NCI-H82 treated with DMSO at 0.1 percent for 48 hours (cell line): ENCODE measurements at regions not wholly inside any gene's neighbourhood (a gene's known extent, or its start where the extent isn't known, plus 50 kb on each side); places are given as distances from the start of the nearest gene placed in this dataset.

Experiments used
- DNase-seq: peaks from one replicate; lab custom pipeline; 2025; ENCODE audit not compliant: unreplicated experiment; lab: John Stamatoyannopoulos, UW

DNA sequence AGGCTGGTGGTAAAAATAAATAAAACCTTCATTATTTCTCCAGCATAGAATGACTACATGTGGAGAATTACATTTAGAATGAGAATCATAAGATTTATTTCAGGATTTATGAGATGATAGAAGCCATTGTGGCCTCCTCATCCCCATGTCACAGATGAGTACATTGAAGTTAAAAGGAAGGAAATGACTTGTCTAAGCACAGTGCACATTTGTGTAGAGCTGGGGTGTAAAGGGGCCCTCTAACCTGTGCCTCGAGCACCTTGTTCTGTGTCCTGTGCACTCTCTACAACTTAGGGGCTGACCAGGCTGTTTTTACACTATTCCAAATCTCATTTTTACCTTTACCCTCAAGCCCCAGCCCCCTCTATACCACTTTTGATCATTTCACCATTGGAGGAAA lies 179.4 kb downstream of the RHOU start:
- DNase-seq: no peak

DNA sequence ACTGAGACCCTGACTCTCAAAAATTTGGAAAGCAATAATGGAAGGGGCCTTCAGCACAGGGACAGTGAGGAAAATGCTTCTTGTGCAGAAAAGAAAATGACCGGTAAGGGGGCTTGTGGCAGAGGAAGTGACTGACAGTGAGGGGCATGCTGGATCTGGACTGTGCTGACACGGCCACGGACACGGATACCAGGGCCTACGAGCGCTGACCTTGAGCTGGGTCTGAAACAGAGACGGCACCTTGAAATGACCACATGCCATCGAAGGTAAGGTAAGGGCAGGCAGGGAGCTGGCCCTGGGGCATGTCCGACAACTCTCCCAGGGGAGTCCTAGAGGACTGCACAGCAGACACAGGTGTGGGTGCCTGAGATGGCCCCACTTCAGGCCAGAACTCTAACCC lies 182.1 kb downstream of the RHOU start:
- no peak for DNase-seq

GRCh38 chr1:228917755-228918154 lies 182.5 kb downstream of the RHOU start:
- DNase-seq: no peak

- DNase-seq: no peak
Measured at GRCh38 chr1:228918335-228918734, 183.1 kb downstream of the RHOU start.

GRCh38 chr1:228919914-228920313 lies 184.6 kb downstream of the RHOU start:
- no peak for DNase-seq

DNA sequence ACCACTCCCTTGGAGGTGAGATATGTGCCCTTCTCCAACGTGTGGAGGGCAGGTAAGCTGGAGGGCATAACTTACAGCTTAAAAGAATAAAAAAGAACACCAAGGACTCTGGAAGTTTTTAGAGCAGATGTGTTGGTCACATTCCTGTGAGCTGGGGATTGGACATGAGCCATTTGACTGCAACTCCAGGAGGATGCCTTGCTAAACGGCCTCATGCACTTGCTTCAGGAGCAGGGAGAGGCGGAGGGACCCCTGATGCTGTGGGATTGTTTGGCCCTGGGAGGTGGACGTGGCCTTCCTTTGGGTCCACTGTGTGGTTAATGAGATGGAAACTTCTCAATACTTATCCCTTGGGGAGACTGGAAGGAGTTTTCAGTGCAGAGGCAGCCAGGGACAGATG lies 185.6 kb downstream of the RHOU start:
- DNase-seq: no peak

- no peak for DNase-seq
Measured at GRCh38 chr1:228921481-228921880, 186.2 kb downstream of the RHOU start.

DNA sequence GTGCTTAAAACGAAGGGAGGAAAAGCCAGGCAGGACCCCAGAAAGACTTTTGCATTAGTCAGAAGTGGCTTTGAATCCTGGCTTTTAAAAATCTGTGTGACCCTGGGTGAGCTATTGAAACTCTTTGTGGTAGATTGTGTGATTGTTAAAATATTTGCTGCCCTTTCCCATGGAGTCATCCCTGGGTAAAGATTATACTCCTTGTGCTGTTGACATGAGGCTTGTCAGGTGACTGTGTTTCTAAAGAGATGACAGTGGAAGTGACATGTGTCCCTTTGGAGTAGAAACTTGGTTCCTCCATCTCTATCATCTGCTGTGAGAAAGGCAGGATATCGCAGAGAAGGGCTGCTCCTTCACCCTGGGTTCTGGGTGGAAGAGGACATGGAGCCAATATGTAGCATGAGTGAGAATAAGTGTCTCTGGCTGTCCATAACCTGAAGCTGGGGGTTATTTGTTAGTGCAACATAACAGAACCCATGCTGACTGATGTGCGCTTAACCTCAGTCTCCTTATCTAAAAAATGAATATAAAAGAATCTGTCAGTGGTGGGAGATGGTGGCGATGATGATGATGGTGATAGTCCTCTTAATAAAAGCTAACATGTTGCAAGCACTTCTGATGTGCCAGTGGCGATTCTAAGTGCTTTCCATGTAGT lies 187.6 kb downstream of the RHOU start:
- DNase-seq: no peak

GRCh38 chr1:228923973-228924686 lies 188.9 kb downstream of the RHOU start:
- DNase-seq: no peak

GRCh38 chr1:228925691-228926090 lies 190.4 kb downstream of the RHOU start:
- no peak for DNase-seq

DNA sequence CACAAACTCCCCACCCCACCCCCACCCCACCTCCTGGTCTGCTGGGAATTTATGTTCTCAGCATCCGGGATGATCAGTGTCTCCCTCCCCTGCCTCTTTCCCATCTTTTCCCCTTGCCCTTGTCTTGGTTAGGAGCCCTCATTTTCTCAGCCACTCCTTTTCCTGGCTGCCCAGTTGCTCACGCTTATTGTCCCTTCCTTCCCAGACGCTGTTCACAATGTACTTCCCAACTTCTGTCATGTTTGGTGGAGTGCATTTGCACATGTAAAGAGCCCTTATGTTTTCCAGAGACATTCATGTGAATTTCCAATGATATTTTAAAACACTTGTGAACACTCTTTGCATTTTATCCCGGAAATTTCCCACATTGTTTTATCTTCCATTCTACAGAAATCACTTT lies 192.1 kb downstream of the RHOU start:
- no peak for DNase-seq

DNA sequence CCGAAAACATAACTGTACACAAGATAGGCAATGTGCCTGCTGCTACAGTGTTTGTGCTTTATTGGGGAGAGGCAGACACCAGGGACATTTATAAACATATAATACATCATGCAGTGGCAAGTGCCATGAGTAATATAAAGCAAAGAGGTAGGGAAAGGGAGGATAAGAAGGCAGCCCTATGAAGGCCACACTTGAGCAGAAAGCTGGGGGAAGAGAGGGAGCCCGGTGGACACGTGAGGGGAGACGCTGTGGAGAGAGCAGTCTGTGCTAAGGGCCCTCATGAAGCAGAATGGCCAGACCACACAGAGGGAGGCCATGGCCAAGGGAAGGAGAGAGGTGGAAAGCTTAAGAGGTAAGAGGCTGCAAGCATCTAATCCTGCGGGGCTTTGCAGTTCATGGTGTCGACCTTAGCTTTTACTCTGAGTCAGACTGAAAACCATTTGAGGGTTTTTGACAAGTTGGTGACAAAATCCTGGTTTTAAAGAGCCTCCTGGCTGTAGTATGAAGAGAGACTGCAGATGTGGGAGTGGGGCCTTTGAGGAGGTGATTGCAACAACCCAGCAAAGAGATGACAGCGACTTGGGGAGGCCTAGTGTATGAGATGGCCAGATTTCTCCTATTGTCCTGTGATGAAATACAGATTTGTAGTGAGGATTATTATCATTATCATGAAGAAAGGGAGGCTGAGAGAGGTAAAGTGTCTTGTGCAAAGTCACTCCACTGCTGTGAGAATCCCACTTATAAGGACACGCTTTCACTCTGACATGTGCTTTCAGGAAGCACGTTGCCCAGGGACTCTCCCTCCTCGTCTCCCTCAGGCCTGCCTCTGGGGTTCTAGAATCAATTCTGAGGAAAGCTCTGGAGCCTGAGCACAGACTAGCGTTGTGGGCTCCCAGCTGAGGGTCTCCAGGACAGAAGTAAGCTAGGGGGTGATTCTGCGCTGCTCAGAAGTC lies 192.9 kb downstream of the RHOU start:
- no peak for DNase-seq

- no peak for DNase-seq
Measured at GRCh38 chr1:228929476-228930027, 194.3 kb downstream of the RHOU start.

GRCh38 chr1:228930479-228930957 lies 195.2 kb downstream of the RHOU start:
- DNase-seq: no peak

DNA sequence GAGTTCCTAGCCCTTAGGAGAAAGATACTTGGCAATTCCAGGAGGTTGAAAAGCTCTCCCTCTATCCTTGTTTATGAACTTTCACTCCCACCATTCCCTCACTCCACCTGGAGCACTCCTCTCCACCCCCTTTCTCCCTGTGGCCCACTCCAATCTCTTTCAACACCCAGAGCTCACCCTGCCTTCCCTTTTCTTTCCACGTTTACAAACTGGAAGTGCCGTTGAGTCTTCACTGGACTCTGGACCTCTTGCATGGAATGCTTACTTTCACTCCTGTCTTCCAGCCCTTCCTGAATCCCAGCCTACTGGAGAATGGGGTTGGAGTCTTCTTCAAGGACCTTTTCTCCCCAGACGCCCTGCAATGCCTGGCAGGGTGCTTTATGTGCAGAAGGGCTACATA lies 198.5 kb downstream of the RHOU start:
- no peak for DNase-seq

GRCh38 chr1:228935198-228935663 lies 200.0 kb downstream of the RHOU start:
- no peak for DNase-seq

DNA sequence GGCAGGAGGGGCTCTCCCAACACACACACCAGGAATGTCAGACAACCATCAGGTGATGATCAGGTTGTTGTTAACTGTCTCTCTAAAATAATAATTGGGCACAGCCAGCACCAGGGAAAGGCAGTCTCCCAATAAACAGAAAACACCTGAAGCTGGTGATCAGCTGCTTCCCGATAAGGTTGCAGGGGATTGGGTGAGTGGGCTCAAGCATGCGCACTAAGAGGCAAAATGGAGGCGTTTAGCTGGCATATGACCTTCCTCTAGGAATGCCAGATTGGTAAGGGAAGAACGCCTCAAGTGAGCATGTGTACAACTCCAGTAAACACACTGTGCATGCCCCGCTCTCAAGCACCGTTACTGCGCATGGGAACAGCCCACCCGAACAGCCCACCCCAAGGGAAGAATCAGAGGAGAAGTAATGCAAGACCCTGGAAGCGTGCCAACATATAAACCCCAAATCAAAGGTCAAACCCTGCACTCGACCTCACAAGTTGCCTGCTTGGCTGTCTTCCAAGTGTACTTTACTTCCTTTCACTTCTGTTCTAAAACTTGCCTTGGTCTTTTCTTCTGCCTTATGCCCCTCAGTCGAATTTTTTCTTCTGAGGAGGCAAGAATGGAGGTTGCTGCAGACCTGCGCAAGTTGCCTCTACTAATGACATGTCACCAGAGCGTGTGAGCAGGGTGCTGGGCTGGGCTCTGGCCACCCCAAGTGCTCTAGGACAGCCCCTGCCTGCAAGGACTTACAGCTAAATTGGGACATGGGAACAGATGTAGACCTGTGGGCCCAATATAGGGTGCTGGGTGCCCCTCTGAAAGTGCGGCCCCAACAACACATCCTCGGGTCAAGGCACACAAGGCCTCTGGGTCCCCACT lies 200.8 kb downstream of the RHOU start:
- DNase-seq: peak; percentile 33

- DNase-seq: no peak
Measured at GRCh38 chr1:228936881-228937280, 201.6 kb downstream of the RHOU start.

DNA sequence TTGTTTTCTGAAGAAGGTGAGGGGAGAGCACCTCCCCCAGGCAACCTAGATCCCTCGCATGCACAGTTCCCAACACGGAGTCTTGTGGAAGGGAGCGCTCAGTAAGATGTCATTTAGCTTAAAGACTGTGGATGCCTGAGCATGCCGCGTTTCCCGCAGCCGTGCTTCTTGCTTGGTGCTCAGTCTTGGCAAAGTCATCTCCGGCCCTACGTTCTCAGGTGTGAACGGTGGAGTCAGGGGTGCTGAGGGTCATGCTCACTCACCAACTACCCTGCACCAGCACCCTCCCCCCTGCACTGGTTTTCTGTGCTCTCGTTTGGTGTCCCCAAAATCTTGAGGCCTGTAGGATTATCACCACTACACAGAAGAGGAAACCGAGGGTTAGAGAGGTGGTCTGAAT lies 202.1 kb downstream of the RHOU start:
- no peak for DNase-seq

DNA sequence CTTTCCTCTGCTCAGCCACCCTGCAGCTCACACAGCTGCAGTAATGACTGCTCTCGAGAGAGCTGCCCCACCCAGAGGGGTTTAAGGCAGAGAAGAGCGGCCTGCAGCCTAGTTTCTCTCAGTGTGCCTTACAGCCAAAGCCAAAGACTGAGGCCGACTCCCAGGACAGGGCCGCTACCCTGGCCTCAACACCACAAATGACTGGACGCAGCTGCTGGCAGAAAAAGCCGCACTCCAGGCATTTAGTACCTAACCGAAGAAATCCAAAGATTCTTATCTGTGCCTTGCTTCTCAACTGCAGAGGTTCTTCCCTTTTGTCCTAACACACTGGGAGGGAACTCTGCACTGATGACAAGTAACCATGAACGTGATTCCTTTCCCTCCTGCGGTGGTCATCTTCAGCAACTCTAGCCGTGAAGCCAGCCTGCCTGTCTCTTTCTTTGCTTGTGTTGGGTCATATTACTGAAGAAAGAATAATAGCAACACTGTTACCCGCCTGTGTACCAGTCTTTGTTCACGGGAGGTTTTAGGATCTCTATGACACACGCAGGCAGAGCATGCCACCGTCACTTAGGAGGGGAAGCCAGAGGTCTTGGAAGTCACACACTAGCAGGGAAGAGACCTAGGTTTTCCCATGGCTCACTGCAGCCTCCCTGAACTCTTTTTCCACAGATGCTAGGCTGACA lies 202.7 kb downstream of the RHOU start:
- no peak for DNase-seq
